Keratinocyte (primary cell): ENCODE measurements at regions not wholly inside any gene's neighbourhood (a gene's known extent, or its start where the extent isn't known, plus 50 kb on each side); places are given as distances from the start of the nearest gene placed in this dataset.

ENCODE experiments used
- EZH2 ChIP-seq: IDR thresholded peaks from one replicate; pipeline ENCODE4 v1.6.1; 2012; ENCODE audit warnings: inconsistent platforms, mild to moderate bottlenecking, low read length, moderate library complexity
- TF ChIP-seq, protein P1 (sequence below), 3 experiments: IDR thresholded peaks in 1 of 3; conservative IDR thresholded peaks in 1 of 3; optimal IDR thresholded peaks in 1 of 3; 2 replicates in 2 of 3; 3 replicates in 1 of 3; pipeline versions ENCODE3 to v1.5.1; 2011; ENCODE audit warnings: low read length in 3 of 3, mild to moderate bottlenecking in 3 of 3, moderate library complexity in 2 of 3, control low read depth in 1 of 3, inconsistent platforms in 1 of 3; ENCODE audit not compliant: insufficient read depth in 2 of 3; ENCODE audit errors: extremely low read depth in 1 of 3

DNA sequence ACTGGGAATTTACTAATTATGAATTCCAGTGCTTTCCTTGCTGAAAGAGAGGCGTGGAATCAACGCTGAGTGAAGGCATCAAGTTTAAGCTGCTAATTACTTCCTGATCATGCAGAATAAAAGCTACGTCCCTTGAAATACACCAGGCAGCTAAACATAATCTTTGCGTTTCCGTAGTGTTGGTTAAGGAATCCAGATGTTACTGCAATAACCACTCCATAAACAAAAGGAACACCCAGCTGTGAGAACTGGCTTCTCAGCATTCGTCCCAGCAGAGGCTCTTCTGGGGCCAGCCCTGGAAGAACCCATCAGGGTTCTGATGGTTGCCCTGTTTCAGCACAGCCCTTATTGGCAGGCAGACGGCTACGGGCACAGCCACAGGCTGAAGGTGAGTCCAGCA lies 111.4 kb downstream of the CDH26 start:
- TF ChIP-seq, protein P1, sequence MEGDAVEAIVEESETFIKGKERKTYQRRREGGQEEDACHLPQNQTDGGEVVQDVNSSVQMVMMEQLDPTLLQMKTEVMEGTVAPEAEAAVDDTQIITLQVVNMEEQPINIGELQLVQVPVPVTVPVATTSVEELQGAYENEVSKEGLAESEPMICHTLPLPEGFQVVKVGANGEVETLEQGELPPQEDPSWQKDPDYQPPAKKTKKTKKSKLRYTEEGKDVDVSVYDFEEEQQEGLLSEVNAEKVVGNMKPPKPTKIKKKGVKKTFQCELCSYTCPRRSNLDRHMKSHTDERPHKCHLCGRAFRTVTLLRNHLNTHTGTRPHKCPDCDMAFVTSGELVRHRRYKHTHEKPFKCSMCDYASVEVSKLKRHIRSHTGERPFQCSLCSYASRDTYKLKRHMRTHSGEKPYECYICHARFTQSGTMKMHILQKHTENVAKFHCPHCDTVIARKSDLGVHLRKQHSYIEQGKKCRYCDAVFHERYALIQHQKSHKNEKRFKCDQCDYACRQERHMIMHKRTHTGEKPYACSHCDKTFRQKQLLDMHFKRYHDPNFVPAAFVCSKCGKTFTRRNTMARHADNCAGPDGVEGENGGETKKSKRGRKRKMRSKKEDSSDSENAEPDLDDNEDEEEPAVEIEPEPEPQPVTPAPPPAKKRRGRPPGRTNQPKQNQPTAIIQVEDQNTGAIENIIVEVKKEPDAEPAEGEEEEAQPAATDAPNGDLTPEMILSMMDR (optimal IDR thresholded peaks at IDR 0.05 in 1 of 3, IDR thresholded peaks at IDR 0.05 in 1 of 3, conservative IDR thresholded peaks at IDR 0.05 in 1 of 3; ENCODE audit: extremely low read depth in 1 of 3, insufficient read depth in 2 of 3, low read length in 3 of 3), result no peak
- TF ChIP-seq EZH2, result no peak
